Islet precursor cell (in vitro differentiated cells): ENCODE measurements at regions not wholly inside any gene's neighbourhood (a gene's known extent, or its start where the extent isn't known, plus 50 kb on each side); places are given as distances from the start of the nearest gene placed in this dataset.
"Not testable (repeated sequence)": the region's sequence is repeated elsewhere in the genome, so short reads cannot be mapped to it uniquely, and the experiment has no call there.

Experiments
- DNase-seq: peaks from one replicate; pipeline ENCODE4 v3.0.0-alpha.2; 2018

DNA sequence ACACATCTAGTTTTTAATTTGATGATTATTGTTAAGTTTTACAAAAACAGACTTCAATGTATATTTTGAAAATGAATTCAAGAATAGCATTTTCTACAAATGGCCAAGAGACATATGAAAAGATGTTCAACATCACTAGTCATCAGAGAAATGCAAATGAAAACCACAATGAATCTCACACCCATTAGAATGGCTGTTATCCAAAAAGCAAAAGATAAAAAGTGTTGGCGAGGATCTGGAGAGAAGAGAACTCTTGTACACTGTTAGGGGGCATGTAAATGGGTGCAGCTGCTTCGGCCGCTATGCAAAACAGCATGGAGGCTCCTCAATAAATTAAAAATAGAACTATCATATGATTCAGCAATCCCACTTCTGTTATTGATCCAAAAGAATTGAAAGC is 185.8 kb upstream of the CCN2 start:
- DNase-seq = no peak

DNA sequence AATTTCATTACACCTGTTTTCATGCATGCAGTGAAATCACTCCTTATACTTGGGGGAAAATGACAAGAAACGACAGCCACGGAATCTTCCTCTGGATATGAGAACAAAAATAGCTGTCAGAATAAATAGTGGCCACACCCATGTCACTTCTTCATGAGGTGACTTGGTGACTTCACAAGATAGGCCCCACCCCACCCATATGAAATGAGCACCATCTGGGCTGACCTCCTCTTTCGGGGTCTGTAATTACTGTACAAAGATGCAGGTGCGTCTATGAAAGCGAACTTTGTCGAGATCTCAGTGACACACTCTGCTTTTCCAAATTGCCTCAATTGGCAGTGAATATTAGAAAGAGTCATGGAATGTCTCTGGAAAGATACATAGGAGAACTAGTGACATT is 184.2 kb upstream of the CCN2 start:
- no peak for DNase-seq

DNA sequence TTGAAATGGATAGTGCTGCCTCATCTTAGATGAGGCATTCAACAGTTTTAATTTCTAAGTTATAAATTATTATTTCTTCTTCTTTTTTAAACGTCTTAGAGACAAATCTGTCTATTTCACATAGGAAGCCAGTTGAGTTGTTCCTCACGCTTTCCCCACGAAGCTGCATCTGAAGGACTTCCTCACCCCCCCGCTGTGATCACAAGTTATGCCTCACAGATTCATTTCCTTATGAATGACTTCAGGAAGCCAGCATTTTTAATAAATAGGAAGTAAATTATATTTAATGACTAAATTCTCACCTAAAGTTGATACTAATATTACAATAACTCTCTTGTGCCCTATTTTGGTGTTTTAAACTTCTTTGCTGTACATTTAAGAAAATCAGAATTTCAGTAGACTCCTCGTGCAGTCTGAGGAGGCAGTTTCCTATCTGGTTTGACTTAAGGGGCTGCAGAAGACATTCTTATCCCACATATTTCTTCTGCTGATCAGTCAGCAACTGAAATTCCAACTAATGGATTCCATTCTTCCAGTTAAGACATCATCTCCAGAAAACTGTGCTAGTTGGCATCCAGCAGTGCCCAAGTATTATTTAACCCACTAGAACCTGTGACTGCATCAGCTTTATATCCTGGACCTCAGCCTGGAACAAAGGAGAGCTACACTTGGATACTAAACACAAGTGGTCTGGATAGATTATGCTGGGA is 182.7 kb upstream of the CCN2 start:
- no peak for DNase-seq

DNA sequence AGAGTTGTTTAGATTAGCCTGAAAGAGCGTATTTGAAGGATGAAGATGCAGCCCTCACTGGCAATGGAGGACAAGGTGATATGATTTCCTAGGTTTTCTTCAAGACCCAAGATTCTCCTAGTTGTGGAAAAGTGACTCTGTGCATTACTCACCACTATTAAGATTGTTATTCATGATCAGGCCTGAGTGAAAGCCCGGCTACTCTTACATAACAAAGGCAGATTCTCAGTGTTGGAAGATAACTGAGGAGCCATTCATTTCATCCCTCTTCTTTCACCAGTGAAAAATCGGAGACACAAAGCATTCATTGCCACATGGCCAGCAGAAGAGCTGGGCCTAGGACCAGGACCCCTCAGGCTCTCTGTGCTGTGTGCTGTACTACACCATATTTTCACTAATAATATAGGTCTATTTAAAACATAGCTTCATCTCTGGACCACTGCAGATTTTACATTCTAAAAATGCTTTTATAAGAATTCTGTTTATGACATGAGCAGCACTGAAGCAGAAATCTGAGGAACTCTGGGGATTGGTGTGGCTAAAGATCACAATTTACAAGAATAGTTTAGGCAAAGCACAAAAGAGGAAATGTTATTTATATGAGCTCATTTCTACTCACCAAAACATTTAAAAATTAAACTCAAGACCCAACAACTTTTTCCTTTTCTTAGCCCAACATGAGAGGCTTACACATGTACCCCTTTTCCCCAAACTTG is 181.9 kb upstream of the CCN2 start:
- DNase-seq = no peak

DNA sequence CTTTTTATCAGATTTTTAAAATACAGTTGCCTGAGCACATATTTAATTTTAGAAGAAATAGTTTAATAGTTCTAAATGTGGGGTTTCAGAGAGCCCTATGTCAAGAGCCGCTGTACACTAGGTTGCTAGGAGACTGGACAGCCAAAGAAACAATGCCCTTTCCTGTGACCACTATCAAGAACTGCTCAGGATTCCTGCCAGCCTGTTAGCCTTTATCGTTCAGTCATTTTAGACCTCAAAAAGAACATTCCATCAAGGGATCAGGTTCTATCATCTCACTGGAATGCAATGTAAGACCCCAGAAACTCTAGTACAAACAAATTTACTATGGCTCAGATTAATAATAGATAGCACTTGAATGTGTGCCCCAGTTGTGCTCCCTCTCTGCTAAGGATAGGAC is 181.2 kb upstream of the CCN2 start:
- no peak for DNase-seq

GRCh38 chr6:132131758-132132157 is 180.6 kb upstream of the CCN2 start:
- peak; percentile 97 for DNase-seq

- DNase-seq = no peak
Observed at GRCh38 chr6:132131351-132131750, 180.2 kb upstream of the CCN2 start.

DNA sequence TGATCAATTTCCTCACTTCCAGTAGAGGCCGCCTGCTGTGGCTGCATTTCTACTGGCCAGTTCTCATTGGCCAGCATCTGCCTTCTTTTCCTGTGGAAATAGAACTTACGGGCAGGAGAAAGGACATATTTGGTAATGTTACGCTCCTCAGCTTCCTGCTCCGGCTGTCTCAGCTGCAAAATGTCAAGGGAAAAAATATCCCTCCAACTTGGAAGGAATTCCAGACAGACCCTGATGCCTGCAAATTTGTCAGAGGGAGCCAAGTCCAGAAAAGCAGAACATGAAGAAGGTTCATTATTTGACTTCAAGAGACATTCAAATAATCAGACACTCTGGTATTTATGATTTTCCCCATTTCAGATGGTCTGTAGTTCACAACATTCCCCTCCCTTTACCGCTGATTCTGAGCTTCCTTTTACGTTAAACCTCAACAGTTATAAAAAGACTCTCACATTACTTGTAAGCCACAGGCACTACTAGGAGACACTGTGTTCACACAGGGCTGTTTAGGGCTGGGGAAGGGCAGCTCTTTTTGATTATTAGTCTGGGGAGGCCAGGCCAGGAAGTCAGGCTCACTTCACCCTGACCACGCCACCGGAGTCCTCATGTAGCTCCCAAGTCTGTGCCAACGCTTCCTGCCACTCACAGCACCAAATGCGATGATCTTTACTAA is 179.6 kb upstream of the CCN2 start:
- peak; percentile 63 for DNase-seq

GRCh38 chr6:132128424-132128823 is 177.3 kb upstream of the CCN2 start:
- no peak for DNase-seq

- no peak for DNase-seq
Observed at GRCh38 chr6:132126150-132126549, 175.0 kb upstream of the CCN2 start.

DNA sequence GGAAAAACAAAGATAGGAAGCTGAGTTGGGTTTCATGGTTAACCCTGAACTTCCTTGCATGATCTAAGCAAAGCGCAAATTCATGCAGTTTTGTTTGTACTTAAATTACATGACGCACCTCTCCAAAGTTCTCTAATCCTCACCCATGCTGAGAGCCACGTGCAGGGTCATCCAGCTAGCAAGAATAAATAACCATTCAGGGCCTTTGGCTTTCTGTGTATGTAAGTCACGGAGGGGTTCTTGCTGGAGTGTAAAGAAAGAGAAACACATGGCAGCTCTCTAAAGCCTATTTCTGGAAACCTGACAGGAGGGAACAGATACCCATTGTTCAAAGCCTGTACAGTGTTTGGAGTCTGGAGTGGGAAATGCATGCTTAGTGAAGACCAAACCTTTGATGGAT is 171.7 kb upstream of the CCN2 start:
- DNase-seq = no peak

GRCh38 chr6:132122176-132122575 is 171.0 kb upstream of the CCN2 start:
- no peak for DNase-seq

GRCh38 chr6:132118144-132118543 is 167.0 kb upstream of the CCN2 start:
- DNase-seq = no peak

DNA sequence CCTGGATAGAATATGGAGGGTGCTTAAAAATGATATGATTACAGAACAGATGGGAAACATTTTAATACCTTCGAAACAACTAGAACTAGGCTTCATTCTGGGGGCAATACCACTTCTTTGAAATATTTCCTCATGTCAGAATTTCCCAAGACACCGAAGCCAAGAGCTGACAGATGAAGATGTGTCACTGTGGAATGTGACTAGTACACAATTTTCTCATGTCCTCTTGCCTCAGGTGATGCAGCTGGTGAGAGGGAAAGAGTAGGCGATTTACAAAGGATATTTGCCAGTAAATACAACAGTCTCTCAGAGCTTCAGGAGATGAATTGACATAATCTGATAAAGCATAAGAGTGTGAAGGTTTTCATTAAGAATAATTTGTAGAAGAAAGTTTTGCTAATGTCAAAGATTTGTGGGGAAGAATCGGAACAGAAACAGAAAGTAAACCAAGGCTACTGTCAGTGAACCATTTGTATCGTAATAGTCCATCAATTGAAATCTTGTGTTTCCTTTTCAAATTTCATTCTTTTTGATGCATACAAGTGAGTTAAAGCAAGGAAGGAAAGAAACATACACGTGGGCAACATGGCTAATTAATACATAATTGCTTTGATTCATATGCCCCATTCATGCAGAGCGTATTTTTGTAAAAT is 164.7 kb upstream of the CCN2 start:
- no peak for DNase-seq

- no peak for DNase-seq
Observed at GRCh38 chr6:132114201-132114825, 163.1 kb upstream of the CCN2 start.

DNA sequence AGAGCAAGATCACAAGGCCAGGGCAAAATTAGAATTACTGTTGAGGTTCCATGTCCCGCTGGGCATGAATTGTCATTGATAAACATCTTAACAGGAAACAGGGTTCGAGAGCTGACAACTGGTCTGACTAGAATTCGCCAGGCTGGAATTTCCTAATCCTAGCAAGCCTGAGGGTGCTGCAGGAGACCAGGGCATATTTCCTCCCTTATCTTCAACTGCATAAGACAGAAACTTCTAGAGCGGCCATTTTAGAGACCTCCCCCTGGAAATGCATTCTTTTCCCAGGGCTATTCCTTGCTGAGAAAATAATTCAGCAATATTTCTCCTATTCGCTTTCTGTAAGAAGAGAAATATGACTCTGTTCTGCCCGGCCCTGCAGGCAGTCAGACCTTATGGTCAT is 158.6 kb upstream of the CCN2 start:
- not testable (repeated sequence) for DNase-seq

DNA sequence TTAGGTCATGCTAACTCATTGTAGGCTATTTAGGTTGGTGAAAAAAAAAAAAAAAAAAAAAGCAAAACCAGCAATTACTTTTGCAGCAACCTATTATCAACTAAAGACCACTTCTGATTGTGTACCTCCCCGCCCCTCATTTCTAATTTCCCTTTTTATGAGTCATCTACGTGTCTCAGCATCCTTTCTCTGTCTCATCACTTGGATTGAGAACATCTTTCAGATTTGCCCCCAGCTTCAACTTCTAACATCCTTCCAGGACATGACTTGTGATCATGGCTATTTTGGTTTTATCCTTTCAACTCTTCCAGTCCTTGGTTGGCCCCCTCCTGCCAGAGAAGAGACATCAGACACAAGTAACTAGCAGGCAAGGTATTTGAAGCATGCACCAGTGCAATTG is 156.7 kb upstream of the CCN2 start:
- DNase-seq = no peak

DNA sequence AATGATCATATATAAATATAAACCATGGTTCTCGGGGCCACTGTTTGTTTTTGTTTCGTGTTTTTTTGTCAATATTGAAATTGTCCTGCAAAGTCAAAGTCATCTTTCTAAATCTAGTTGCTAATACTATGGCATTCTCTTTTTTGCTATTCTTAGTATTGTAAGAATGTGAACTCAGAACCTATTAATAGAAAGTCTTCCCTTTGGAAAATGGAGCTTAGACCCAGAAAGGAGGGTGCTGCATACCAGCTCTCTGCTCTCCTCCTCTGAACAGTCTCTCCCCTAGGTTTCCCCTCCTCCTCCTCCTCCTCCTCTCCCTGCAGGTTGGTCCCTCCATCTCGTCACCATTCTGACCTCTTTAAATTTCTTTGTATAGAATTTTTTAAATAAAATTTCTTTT is 150.4 kb upstream of the CCN2 start:
- no peak for DNase-seq

DNA sequence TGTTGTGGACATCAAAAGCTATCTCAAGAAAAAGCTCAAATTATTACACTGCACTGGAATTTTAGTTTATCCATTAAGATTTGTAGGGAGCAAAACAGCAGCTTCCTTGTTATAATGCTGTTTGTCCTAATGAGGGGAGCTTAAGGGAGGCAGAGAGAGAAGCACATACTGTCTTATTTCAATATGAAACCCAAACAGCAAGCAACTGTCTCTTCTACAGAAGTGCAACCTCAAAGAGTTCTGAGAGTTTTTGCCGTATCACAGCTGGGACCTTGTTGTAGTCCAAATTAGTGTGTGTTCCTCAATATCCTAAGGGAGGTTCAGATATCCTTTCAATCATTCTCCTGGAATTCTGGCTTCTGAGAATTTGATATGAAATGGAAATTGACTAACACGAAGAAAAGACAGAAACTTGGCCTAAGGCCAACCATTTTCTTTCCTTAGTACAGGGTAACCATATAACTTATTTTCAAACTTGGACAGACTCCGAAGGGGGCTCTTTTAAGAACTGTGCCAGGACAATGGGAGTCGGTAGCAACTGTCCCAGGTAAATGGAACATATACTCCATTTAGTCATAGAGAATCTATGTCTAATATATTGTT is 149.3 kb upstream of the CCN2 start:
- no peak for DNase-seq

DNA sequence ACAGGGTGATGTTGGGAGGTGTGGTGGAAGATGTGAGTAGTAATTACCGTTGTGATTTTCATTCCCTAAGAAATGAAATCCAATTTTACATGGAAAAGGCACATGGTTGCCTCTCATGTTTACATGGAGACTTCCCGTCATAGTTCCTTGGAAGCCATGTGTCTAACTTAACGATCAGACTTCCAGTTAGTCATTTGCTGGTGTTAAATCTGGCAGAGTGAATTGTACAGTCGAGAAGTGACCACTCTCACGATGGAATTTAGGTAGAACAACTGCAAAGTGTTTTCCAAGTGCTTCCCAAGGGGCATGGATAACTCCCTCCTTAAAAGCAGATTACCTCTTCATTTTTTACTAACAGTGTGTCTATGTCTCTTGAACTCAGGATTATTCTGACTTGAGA is 145.8 kb upstream of the CCN2 start:
- no peak for DNase-seq

DNA sequence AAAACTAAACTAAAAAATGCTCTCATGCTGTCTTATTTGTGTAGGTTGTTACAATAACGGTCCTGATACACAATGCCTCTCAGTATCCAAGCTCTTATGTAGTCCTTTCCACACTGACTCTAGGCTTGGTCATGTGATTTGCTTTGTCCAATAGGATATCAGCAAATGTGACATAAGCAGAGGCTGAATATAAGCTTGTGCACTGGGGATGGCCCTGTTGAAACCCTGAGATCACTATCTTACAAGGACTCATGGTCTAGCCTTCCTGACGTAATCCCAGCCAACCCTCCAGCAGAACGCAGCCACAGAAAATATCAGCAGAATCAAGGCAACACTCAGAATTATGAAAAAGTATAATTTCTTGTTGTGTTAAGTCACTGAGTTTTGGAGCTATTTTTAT is 145.1 kb upstream of the CCN2 start:
- no peak for DNase-seq

GRCh38 chr6:132089173-132089572 is 138.0 kb upstream of the CCN2 start:
- DNase-seq = no peak

- no peak for DNase-seq
Observed at GRCh38 chr6:132088150-132088549, 137.0 kb upstream of the CCN2 start.
